ENCODE measurements at regions not wholly inside any gene's neighbourhood (a gene's known extent, or its start where the extent isn't known, plus 50 kb on each side); places are given as distances from the start of the nearest gene placed in this dataset.

- H3K4me3 ChIP-seq (ENCODE audit: insufficient read depth, low read depth, low read length): no peak overlapping the region
- no peaks in the 10 kb centered on the region for H3K9me3 ChIP-seq (ENCODE audit: insufficient read depth, low read depth, low read length)
- Mint-ChIP-seq H3K4me3 (ENCODE audit: unreplicated experiment) (no peak overlapping the region), H3K27ac (ENCODE audit: unreplicated experiment) (no peak overlapping the region), H3K9me3 (ENCODE audit: unreplicated experiment) (peaks cover 7% of the 10 kb centered on the region), H3K4me1 (ENCODE audit: low read depth, unreplicated experiment) (peaks cover 3% of the 10 kb centered on the region), H3K36me3 (ENCODE audit: low read depth, unreplicated experiment) (peaks cover 3% of the 10 kb centered on the region), H3K27me3 (ENCODE audit: low read depth, unreplicated experiment) (peaks cover 8% of the 10 kb centered on the region)
- no peak overlapping the region for H3K27ac ChIP-seq (ENCODE audit: low read depth, low read length)
- H3K9ac ChIP-seq (ENCODE audit: low read length): no peak overlapping the region
- no peak overlapping the region for H3K4me2 ChIP-seq (ENCODE audit: low read length)
- no peaks in the 10 kb centered on the region for H4K20me1 ChIP-seq (ENCODE audit: insufficient read depth, low read length)
- no peak for FAIRE-seq
- H3K79me2 ChIP-seq (ENCODE audit: insufficient read depth, low read length): no peaks in the 10 kb centered on the region
- H3K27me3 ChIP-seq (ENCODE audit: insufficient read depth, low read length): no peaks in the 10 kb centered on the region
- H2AFZ ChIP-seq (ENCODE audit: low read depth, low read length): no peak overlapping the region
- TF ChIP-seq EZH2 (IDR thresholded peaks at IDR 0.05; ENCODE audit: insufficient read depth, low read length) (no peak), CTCF (IDR thresholded peaks at IDR 0.05; ENCODE audit: insufficient read depth, low read depth, low read length) (no peak)
- H3K4me1 ChIP-seq (ENCODE audit: insufficient read depth, low read length): no peaks in the 10 kb centered on the region
- no peaks in the 10 kb centered on the region for H3K36me3 ChIP-seq (ENCODE audit: insufficient read depth, low read length)
- DNase-seq (ENCODE audit: low read depth): no peak
Observed at GRCh38 chr2:15753811-15754702, 162.4 kb downstream of the DDX1 start.

- H3K4me1 ChIP-seq (ENCODE audit: insufficient read depth, low read length): no peaks in the 10 kb centered on the region
- H3K4me2 ChIP-seq (ENCODE audit: low read length): no peak overlapping the region
- H3K4me3 ChIP-seq (ENCODE audit: insufficient read depth, low read depth, low read length): no peak overlapping the region
- H3K4me1 Mint-ChIP-seq (ENCODE audit: low read depth, unreplicated experiment): no peaks in the 10 kb centered on the region
- H2AFZ ChIP-seq (ENCODE audit: low read depth, low read length): no peak overlapping the region
- no peak overlapping the region for H3K4me3 Mint-ChIP-seq (ENCODE audit: unreplicated experiment)
- H3K27me3 ChIP-seq (ENCODE audit: insufficient read depth, low read length): no peaks in the 10 kb centered on the region
- no peaks in the 10 kb centered on the region for H3K9me3 ChIP-seq (ENCODE audit: insufficient read depth, low read depth, low read length)
- peaks cover 8% of the 10 kb centered on the region for H3K27me3 Mint-ChIP-seq (ENCODE audit: low read depth, unreplicated experiment)
- no peak for TF ChIP-seq EZH2 (IDR thresholded peaks at IDR 0.05; ENCODE audit: insufficient read depth, low read length)
- TF ChIP-seq CTCF (IDR thresholded peaks at IDR 0.05; ENCODE audit: insufficient read depth, low read depth, low read length): no peak
- H3K36me3 Mint-ChIP-seq (ENCODE audit: low read depth, unreplicated experiment): peaks cover 3% of the 10 kb centered on the region
- no peak overlapping the region for H3K9ac ChIP-seq (ENCODE audit: low read length)
- no peak overlapping the region for H3K27ac Mint-ChIP-seq (ENCODE audit: unreplicated experiment)
- FAIRE-seq (no peak), DNase-seq (ENCODE audit: low read depth) (no peak)
- no peaks in the 10 kb centered on the region for H3K79me2 ChIP-seq (ENCODE audit: insufficient read depth, low read length)
- no peaks in the 10 kb centered on the region for H4K20me1 ChIP-seq (ENCODE audit: insufficient read depth, low read length)
- H3K36me3 ChIP-seq (ENCODE audit: insufficient read depth, low read length): no peaks in the 10 kb centered on the region
- peaks cover 7% of the 10 kb centered on the region for H3K9me3 Mint-ChIP-seq (ENCODE audit: unreplicated experiment)
- H3K27ac ChIP-seq (ENCODE audit: low read depth, low read length): no peak overlapping the region
Observed at GRCh38 chr2:15754703-15755099, 163.0 kb downstream of the DDX1 start.

- DNase-seq (ENCODE audit: low read depth) (no peak), FAIRE-seq (no peak)
- no peak overlapping the region for H3K9ac ChIP-seq (ENCODE audit: low read length)
- no peaks in the 10 kb centered on the region for H4K20me1 ChIP-seq (ENCODE audit: insufficient read depth, low read length)
- no peak overlapping the region for H3K27ac ChIP-seq (ENCODE audit: low read depth, low read length)
- no peaks in the 10 kb centered on the region for H3K4me1 ChIP-seq (ENCODE audit: insufficient read depth, low read length)
- no peak overlapping the region for H3K4me3 Mint-ChIP-seq (ENCODE audit: unreplicated experiment)
- no peak overlapping the region for H3K4me3 ChIP-seq (ENCODE audit: insufficient read depth, low read depth, low read length)
- no peak overlapping the region for H3K27ac Mint-ChIP-seq (ENCODE audit: unreplicated experiment)
- H3K9me3 ChIP-seq (ENCODE audit: insufficient read depth, low read depth, low read length): no peaks in the 10 kb centered on the region
- no peaks in the 10 kb centered on the region for H3K4me1 Mint-ChIP-seq (ENCODE audit: low read depth, unreplicated experiment)
- peaks cover 3% of the 10 kb centered on the region for H3K36me3 Mint-ChIP-seq (ENCODE audit: low read depth, unreplicated experiment)
- no peaks in the 10 kb centered on the region for H3K27me3 ChIP-seq (ENCODE audit: insufficient read depth, low read length)
- no peaks in the 10 kb centered on the region for H3K79me2 ChIP-seq (ENCODE audit: insufficient read depth, low read length)
- H2AFZ ChIP-seq (ENCODE audit: low read depth, low read length): no peak overlapping the region
- no peaks in the 10 kb centered on the region for H3K36me3 ChIP-seq (ENCODE audit: insufficient read depth, low read length)
- no peak overlapping the region for H3K4me2 ChIP-seq (ENCODE audit: low read length)
- peaks cover 8% of the 10 kb centered on the region for H3K27me3 Mint-ChIP-seq (ENCODE audit: low read depth, unreplicated experiment)
- peaks cover 8% of the 10 kb centered on the region for H3K9me3 Mint-ChIP-seq (ENCODE audit: unreplicated experiment)
- TF ChIP-seq EZH2 (IDR thresholded peaks at IDR 0.05; ENCODE audit: insufficient read depth, low read length): no peak
Observed at GRCh38 chr2:15755528-15755927, 163.9 kb downstream of the DDX1 start.

Data from astrocyte (in vitro differentiated cells and primary cell).